ENCODE measurements at regions not wholly inside any gene's neighbourhood (a gene's known extent, or its start where the extent isn't known, plus 50 kb on each side); places are given as distances from the start of the nearest gene placed in this dataset.

- no TSS peak for BruUV-seq (replicated peaks)
- H3K4me1 ChIP-seq (ENCODE audit: insufficient read depth, low read length) = no peaks in the 10 kb centered on the region
- no peak overlapping the region for H3K27ac ChIP-seq (ENCODE audit: extremely low read length, insufficient read depth, low read length)
- no peak overlapping the region for H3K4me3 ChIP-seq (replicated peaks in 1 of 3; ENCODE audit: insufficient read depth in 1 of 3, low read depth in 2 of 3, low read length in 3 of 3)
- no peak overlapping the region for H3K9ac ChIP-seq (ENCODE audit: insufficient read depth, low read depth, low read length)
- under 1% methylated on average over 5 of the region's 5 CpGs for WGBS (ENCODE audit: low lambda C conversion rate)
- intact Hi-C loops (cut with micrococcal nuclease; ENCODE audit: unreplicated experiment) = no loop called here
- TF ChIP-seq DMTF1 (CRISPR knock-in tag; IDR thresholded peaks at IDR 0.05) (no peak), ZNF207 (IDR thresholded peaks at IDR 0.05; ENCODE audit: borderline replicate concordance) (no peak), AKAP8 (CRISPR knock-in tag; IDR thresholded peaks at IDR 0.05) (no peak), ZNF282 (IDR thresholded peaks at IDR 0.05; ENCODE audit: partially characterized antibody) (no peak), ZBTB34 (CRISPR knock-in tag; IDR thresholded peaks at IDR 0.05) (no peak), SP140L (CRISPR knock-in tag; IDR thresholded peaks at IDR 0.05; ENCODE audit: borderline replicate concordance) (no peak), HOXD1 (CRISPR knock-in tag; IDR thresholded peaks at IDR 0.05) (no peak), GPN1 (CRISPR knock-in tag; IDR thresholded peaks at IDR 0.05; ENCODE audit: borderline replicate concordance) (no peak), KLF13 (CRISPR knock-in tag; IDR thresholded peaks at IDR 0.05) (no peak), FOXP1 (IDR thresholded peaks at IDR 0.05) (no peak), FOXP1 (CRISPR knock-in tag; IDR thresholded peaks at IDR 0.05) (no peak), SAFB2 (CRISPR knock-in tag; IDR thresholded peaks at IDR 0.05; ENCODE audit: borderline replicate concordance, low read depth) (no peak), GATAD1 (CRISPR knock-in tag; IDR thresholded peaks at IDR 0.05) (no peak)
- no peaks in the 10 kb centered on the region for H4K20me1 ChIP-seq (ENCODE audit: insufficient read depth, low read length)
- DNase-seq (ENCODE audit: low spot score) (no peak), FAIRE-seq (no peak), ATAC-seq (no peak)
- H2AFZ ChIP-seq (ENCODE audit: low read length) = no peak overlapping the region
- in situ Hi-C loops (cut with HindIII; ENCODE audit: extremely low pct_ligation_motif_present, low pct_unique_long_range_greater_than_20kb) = no loop called here
- H3K79me2 ChIP-seq (ENCODE audit: insufficient read depth, low read length) = no peaks in the 10 kb centered on the region
- no peak overlapping the region for H3K4me2 ChIP-seq (ENCODE audit: low read depth, low read length)
- H3K36me3 ChIP-seq (replicated peaks in 1 of 2; ENCODE audit: control insufficient read depth in 1 of 2, insufficient read depth in 2 of 2, low read length in 2 of 2) = no peaks in the 10 kb centered on the region
- POLR2A ChIA-PET = no interaction called here
- no peaks in the 10 kb centered on the region for H3K27me3 ChIP-seq (ENCODE audit: control insufficient read depth in 1 of 2, insufficient read depth in 2 of 2, low read length in 2 of 2)
- CTCF ChIA-PET (ENCODE audit: low intra/inter-chr PET ratio, low total read pairs) = no interaction called here
- no peaks in the 10 kb centered on the region for H3K9me3 ChIP-seq (ENCODE audit: low read length)
Measured at GRCh38 chr4:60396341-60397049, 803.6 kb upstream of the ADGRL3 start.
